SK-N-SH (cell line): ENCODE measurements at regions not wholly inside any gene's neighbourhood (a gene's known extent, or its start where the extent isn't known, plus 50 kb on each side); places are given as distances from the start of the nearest gene placed in this dataset.

Source experiments
- CHD2 ChIP-seq: fragments of 150-350 bp; IDR thresholded peaks from 2 replicates; pipeline ENCODE4 v1.6.1; 2018; ENCODE audit warnings: low read length; ENCODE audit not compliant: partially characterized antibody
- CTCF ChIP-seq: fragments of 200-600 bp; sonication (generic); IDR thresholded peaks from 2 replicates; pipeline ENCODE4 v1.6.1; 2017; ENCODE audit warnings: antibody characterized with exemption, mild to moderate bottlenecking, moderate library complexity
- EP300 ChIP-seq, 2 experiments: IDR thresholded peaks; 2 replicates each; pipeline versions ENCODE4 v1.4.0 to v1.6.1; 2012; ENCODE audit warnings: borderline replicate concordance in 1 of 2, low read depth in 1 of 2, low read length in 1 of 2
- EZH2phosphoT487 ChIP-seq: fragments of 200-600 bp; sonication (generic); IDR thresholded peaks from 2 replicates; pipeline ENCODE4 v1.6.1; 2017; ENCODE audit warnings: low read depth, mixed run types, mild to moderate bottlenecking, antibody characterized with exemption, moderate library complexity, borderline replicate concordance
- GABPA ChIP-seq: IDR thresholded peaks from 2 replicates; pipeline ENCODE4 v1.4.0; 2012; ENCODE audit warnings: low read depth, mild to moderate bottlenecking
- JUND ChIP-seq: IDR thresholded peaks from 2 replicates; pipeline ENCODE4 v1.4.0; 2012
- NFIC ChIP-seq: IDR thresholded peaks from 2 replicates; pipeline ENCODE4 v1.4.0; 2012; ENCODE audit warnings: borderline replicate concordance
- REST ChIP-seq: IDR thresholded peaks from 2 replicates; pipeline ENCODE4 v1.6.1; 2012; ENCODE audit warnings: mild to moderate bottlenecking, low read depth, low read length, moderate library complexity
- RFX5 ChIP-seq: IDR thresholded peaks from 2 replicates; pipeline ENCODE4 v1.6.1; 2012; ENCODE audit warnings: mild to moderate bottlenecking, improper control_type of control experiment, low read length
- TAF1 ChIP-seq: IDR thresholded peaks from 2 replicates; pipeline ENCODE4 v1.6.1; 2012; ENCODE audit warnings: low read depth, mild to moderate bottlenecking, low read length, moderate library complexity, borderline replicate concordance
- USF1 ChIP-seq: IDR thresholded peaks from 2 replicates; pipeline ENCODE4 v1.4.0; 2012; ENCODE audit warnings: low read depth, borderline replicate concordance
- YY1 ChIP-seq: IDR thresholded peaks from 2 replicates; pipeline ENCODE4 v1.4.0; 2012; ENCODE audit warnings: low read depth, mild to moderate bottlenecking

DNA sequence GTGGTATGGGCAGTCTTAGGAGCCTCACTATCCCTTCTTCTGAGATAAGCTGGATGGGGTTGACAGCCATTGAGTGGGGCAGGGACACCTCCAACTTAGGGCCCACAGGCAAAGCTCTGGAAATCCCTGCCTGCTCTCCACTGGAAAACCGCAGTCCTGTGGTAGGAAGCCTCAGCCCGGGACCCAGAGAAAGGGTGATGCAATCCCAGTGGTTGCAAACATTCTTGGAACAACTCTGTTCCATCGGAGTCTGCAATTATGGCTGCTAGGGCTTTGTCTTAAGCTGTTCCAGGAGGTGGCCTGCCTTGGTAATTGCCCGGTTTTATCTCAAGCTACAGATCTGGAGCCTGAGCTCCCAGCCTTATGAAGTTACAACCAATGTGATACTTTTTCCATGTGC is 133.4 kb downstream of the DICER1 start:
- TF ChIP-seq REST = no peak
- TF ChIP-seq CTCF = no peak
- no peak for TF ChIP-seq GABPA
- no peak for TF ChIP-seq JUND
- TF ChIP-seq EP300 (IDR thresholded peaks at IDR 0.05; ENCODE audit: borderline replicate concordance in 1 of 2, low read depth in 1 of 2, low read length in 1 of 2) = no peak
- no peak for TF ChIP-seq YY1
- TF ChIP-seq RFX5 = no peak
- TF ChIP-seq CHD2 = no peak
- no peak for TF ChIP-seq NFIC
- no peak for TF ChIP-seq USF1
- TF ChIP-seq TAF1 = no peak
- no peak for TF ChIP-seq EZH2phosphoT487
